Prostate gland (tissue), 2 donors: ENCODE measurements at regions not wholly inside any gene's neighbourhood (a gene's known extent, or its start where the extent isn't known, plus 50 kb on each side); places are given as distances from the start of the nearest gene placed in this dataset.

Experiments used
- DNase-seq: peaks from one replicate; pipeline ENCODE4 v3.0.0-alpha.2; 2019; ENCODE audit warnings: low spot score
- H3K27ac ChIP-seq, 2 donors: fragments of 200-600 bp; sonication (generic); 2 replicates each; pipeline ENCODE4 v1.5.1; 2017 to 2019
- H3K27me3 ChIP-seq: fragments of 200-600 bp; sonication (generic); replicated peaks from 2 replicates; pipeline ENCODE4 v1.5.1; 2019; ENCODE audit not compliant: insufficient read depth
- H3K36me3 ChIP-seq, 2 donors: fragments of 200-600 bp; sonication (generic); 1 replicate in 1 of 2; 2 replicates in 1 of 2; pipeline versions ENCODE4 v1.5.1 to v1.8.1; 2017 to 2019
- H3K4me1 ChIP-seq: fragments of 200-600 bp; sonication (generic); replicated peaks from 2 replicates; pipeline ENCODE4 v1.5.1; 2019
- H3K4me3 ChIP-seq, 2 donors: fragments of 200-600 bp; sonication (generic); 2 replicates each; pipeline ENCODE4 v1.5.1; 2017 to 2019
- H3K9me3 ChIP-seq: fragments of 200-600 bp; sonication (generic); 2 replicates; pipeline ENCODE4 v1.5.1; 2017
- CTCF ChIP-seq, 4 experiments: fragments of 200-600 bp in 2 of 4; fragments of 450-650 bp in 2 of 4; sonication (generic) in 2 of 4; IDR thresholded peaks; 1 replicate in 3 of 4; 2 replicates in 1 of 4; pipeline ENCODE4 v1.5.1; 2016 to 2019; ENCODE audit warnings: antibody characterized with exemption in 4 of 4, mild to moderate bottlenecking in 2 of 4, moderate library complexity in 2 of 4
- POLR2A ChIP-seq: fragments of 450-650 bp; IDR thresholded peaks from one replicate; pipeline ENCODE4 v1.6.1; 2016; ENCODE audit warnings: antibody characterized with exemption, mild to moderate bottlenecking
- POLR2AphosphoS5 ChIP-seq: sonication (generic); formaldehyde crosslinking; IDR thresholded peaks from one replicate; pipeline ENCODE4 v1.6.1; 2017; ENCODE audit warnings: antibody characterized with exemption
- WGBS: methylation state at CpG from one replicate; pipeline ENCODE4 v1.1.5; 2018; 5-methylcytosine and 5-hydroxymethylcytosine counted together
- intact Hi-C: fragments of 100-400 bp; cut with DNase I; formaldehyde crosslinking; loops from one replicate; pipeline ENCODE4 v1.14.2; 2022

- 78% methylated on average over 2 of the region's 2 CpGs for WGBS
- TF ChIP-seq POLR2AphosphoS5: no peak
- TF ChIP-seq CTCF (IDR thresholded peaks at IDR 0.05): no peak
- intact Hi-C loops: no loop called here
These were observed 230.4 kb upstream of the CCDC179 start for GRCh38 chr11:23090659-23091058.

GRCh38 chr11:23095650-23096189, 235.4 kb upstream of the CCDC179 start:
- TF ChIP-seq POLR2AphosphoS5 (no peak), POLR2A (no peak), CTCF (IDR thresholded peaks at IDR 0.05) (no peak)
- Histone ChIP-seq H3K27me3 (no peaks in the 10 kb centered on the region), H3K9me3 (no peaks in the 10 kb centered on the region), H3K36me3 (no peaks in the 10 kb centered on the region), H3K27ac (no peak overlapping the region), H3K4me3 (no peak overlapping the region), H3K4me1 (no peaks in the 10 kb centered on the region)
- WGBS: 89% methylated on average over 2 of the region's 2 CpGs
- DNase-seq: no peak
- intact Hi-C loops: no loop called here

More at GRCh38 chr11:23090659-23091058, 230.4 kb upstream of the CCDC179 start:
- H3K36me3 ChIP-seq: no peaks in the 10 kb centered on the region
- H3K9me3 ChIP-seq: no peaks in the 10 kb centered on the region
- no peaks in the 10 kb centered on the region for H3K4me1 ChIP-seq
- H3K4me3 ChIP-seq: no peak overlapping the region
- no peak overlapping the region for H3K27ac ChIP-seq
- no peak for DNase-seq
- no peaks in the 10 kb centered on the region for H3K27me3 ChIP-seq

GRCh38 chr11:23097891-23098290, 237.6 kb upstream of the CCDC179 start:
- Histone ChIP-seq H3K27me3 (no peaks in the 10 kb centered on the region), H3K4me3 (no peak overlapping the region), H3K9me3 (no peaks in the 10 kb centered on the region), H3K4me1 (no peaks in the 10 kb centered on the region), H3K27ac (no peak overlapping the region), H3K36me3 (no peaks in the 10 kb centered on the region)
- no peak for DNase-seq
- intact Hi-C loops: no loop called here
- TF ChIP-seq POLR2A (no peak), POLR2AphosphoS5 (no peak), CTCF (IDR thresholded peaks at IDR 0.05) (no peak)
- 37% methylated on average over 4 of the region's 4 CpGs for WGBS

GRCh38 chr11:23099256-23099655, 239.0 kb upstream of the CCDC179 start:
- Histone ChIP-seq H3K27ac (no peak overlapping the region), H3K27me3 (no peaks in the 10 kb centered on the region), H3K9me3 (no peaks in the 10 kb centered on the region), H3K4me1 (no peaks in the 10 kb centered on the region), H3K4me3 (no peak overlapping the region), H3K36me3 (no peaks in the 10 kb centered on the region)
- WGBS: 93% methylated on average over 1 of the region's 1 CpG
- DNase-seq: no peak
- intact Hi-C loops: no loop called here
- TF ChIP-seq POLR2AphosphoS5 (no peak), CTCF (IDR thresholded peaks at IDR 0.05) (no peak), POLR2A (no peak)

GRCh38 chr11:23100726-23101125, 240.5 kb upstream of the CCDC179 start:
- WGBS: 89% methylated on average over 3 of the region's 3 CpGs
- H3K27ac ChIP-seq: no peak overlapping the region
- H3K27me3 ChIP-seq: no peaks in the 10 kb centered on the region
- TF ChIP-seq CTCF (IDR thresholded peaks at IDR 0.05) (no peak), POLR2A (no peak), POLR2AphosphoS5 (no peak)
- no peak for DNase-seq
- H3K4me3 ChIP-seq: no peak overlapping the region
- intact Hi-C loops: no loop called here
- no peaks in the 10 kb centered on the region for H3K9me3 ChIP-seq
- no peaks in the 10 kb centered on the region for H3K4me1 ChIP-seq
- no peaks in the 10 kb centered on the region for H3K36me3 ChIP-seq
